Subcutaneous abdominal adipose tissue (tissue), 5 donors: ENCODE measurements at regions not wholly inside any gene's neighbourhood (a gene's known extent, or its start where the extent isn't known, plus 50 kb on each side); places are given as distances from the start of the nearest gene placed in this dataset.
"Not testable (repeated sequence)": the region's sequence is repeated elsewhere in the genome, so short reads cannot be mapped to it uniquely, and the experiment has no call there.

Experiments used
- H3K27ac ChIP-seq: one replicate; pipeline ENCODE4 v1.7.0; 2013; ENCODE audit warnings: low read depth, mild to moderate bottlenecking, inconsistent platforms, low read length, moderate library complexity
- H3K27me3 ChIP-seq, 5 donors: one replicate each; pipeline ENCODE4 v1.7.0; 2013; ENCODE audit warnings: low read length in 5 of 5, inconsistent platforms in 1 of 5; ENCODE audit not compliant: control insufficient read depth in 5 of 5, insufficient read depth in 4 of 5
- H3K36me3 ChIP-seq, 5 donors: one replicate each; pipeline ENCODE4 v1.7.0; 2013; ENCODE audit warnings: low read length in 5 of 5; ENCODE audit not compliant: control insufficient read depth in 5 of 5, insufficient read depth in 5 of 5
- H3K4me1 ChIP-seq, 5 donors: one replicate each; pipeline ENCODE4 v1.7.0; 2013; ENCODE audit warnings: low read length in 5 of 5, mild to moderate bottlenecking in 3 of 5, moderate library complexity in 1 of 5; ENCODE audit not compliant: control insufficient read depth in 5 of 5, insufficient read depth in 5 of 5
- H3K4me3 ChIP-seq, 5 donors: one replicate each; pipeline ENCODE4 v1.7.0; 2013; ENCODE audit warnings: low read length in 5 of 5, low read depth in 1 of 5
- H3K9ac ChIP-seq, 5 donors: one replicate each; pipeline ENCODE4 v1.7.0; 2013; ENCODE audit warnings: low read length in 5 of 5, mild to moderate bottlenecking in 4 of 5, moderate library complexity in 3 of 5
- H3K9me3 ChIP-seq, 5 donors: one replicate each; pipeline ENCODE4 v1.7.0; 2013; ENCODE audit warnings: low read length in 5 of 5; ENCODE audit not compliant: control insufficient read depth in 5 of 5
- donor health status: healthy.
- donor health status: healthy.
- donor health status: healthy.
- donor health status: healthy.
- donor health status: healthy.

DNA sequence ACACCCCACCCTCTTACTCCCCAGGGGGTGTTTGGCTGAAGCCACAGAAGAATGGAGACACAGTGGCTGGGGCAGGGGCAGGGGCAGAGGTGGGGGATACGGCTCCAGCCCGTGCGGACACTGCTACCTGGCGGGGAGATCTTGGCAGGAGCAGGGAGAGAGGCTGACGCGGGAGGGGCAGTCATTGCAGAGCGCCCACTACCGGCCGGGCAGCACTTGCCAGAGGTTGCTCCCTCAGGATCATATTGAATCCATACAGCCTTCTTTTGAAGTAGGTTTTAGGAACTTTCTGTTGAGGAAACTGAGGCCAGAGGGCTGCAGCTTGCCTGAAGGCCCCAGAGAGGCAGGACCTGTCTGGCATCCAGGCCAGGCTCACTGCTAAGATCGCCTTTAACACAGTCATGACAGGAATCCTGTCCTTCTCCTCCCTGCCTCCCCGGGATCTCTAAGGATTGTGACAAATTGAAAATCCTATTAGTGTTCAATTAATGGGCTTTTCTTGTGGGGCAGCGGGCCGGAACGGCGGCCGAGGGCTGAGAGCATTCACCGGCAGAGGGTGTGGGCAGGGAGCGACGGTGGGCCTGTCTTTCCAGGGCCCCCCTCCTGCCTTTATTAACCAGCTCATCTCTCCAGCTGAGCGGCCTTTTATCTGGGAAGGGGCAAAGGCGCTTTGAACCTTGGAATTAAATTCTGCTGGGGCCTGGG lies 65.5 kb upstream of the WNT4 start:
- no peaks in the 10 kb centered on the region for H3K4me1 ChIP-seq
- H3K27ac ChIP-seq: no peak overlapping the region
- H3K4me3 ChIP-seq: no peak overlapping the region
- no peaks in the 10 kb centered on the region for H3K36me3 ChIP-seq
- H3K27me3 ChIP-seq: peaks cover 48 to 72% (median 50%) of the 10 kb centered on the region in 5 donors
- H3K9me3 ChIP-seq: no peaks in the 10 kb centered on the region
- H3K9ac ChIP-seq: no peak overlapping the region

DNA sequence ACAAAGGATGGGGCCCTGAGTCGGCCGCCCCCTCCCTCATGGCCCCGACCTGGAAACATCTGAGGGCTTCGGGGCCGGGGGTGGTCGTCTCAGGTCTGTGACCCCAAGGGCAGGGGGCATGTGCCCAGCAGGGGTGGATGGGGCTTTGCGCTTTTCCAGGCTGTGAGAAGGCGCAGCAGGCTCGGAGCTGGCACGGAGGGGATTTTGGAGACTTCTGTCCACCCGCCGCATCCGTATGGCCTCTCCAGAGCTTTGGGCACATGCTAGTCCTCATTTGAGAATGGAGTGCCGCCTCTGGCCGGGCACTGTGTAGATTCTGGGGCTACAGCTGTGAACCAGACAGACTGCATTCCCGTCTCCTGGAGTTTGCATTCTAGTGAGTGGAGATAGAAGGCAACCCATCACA lies 66.1 kb upstream of the WNT4 start:
- Histone ChIP-seq H3K9me3 (no peaks in the 10 kb centered on the region), H3K27me3 (peaks cover 48 to 72% (median 50%) of the 10 kb centered on the region in 5 donors), H3K9ac (no peak overlapping the region), H3K27ac (no peak overlapping the region), H3K4me3 (no peak overlapping the region), H3K4me1 (no peaks in the 10 kb centered on the region), H3K36me3 (no peaks in the 10 kb centered on the region)

DNA sequence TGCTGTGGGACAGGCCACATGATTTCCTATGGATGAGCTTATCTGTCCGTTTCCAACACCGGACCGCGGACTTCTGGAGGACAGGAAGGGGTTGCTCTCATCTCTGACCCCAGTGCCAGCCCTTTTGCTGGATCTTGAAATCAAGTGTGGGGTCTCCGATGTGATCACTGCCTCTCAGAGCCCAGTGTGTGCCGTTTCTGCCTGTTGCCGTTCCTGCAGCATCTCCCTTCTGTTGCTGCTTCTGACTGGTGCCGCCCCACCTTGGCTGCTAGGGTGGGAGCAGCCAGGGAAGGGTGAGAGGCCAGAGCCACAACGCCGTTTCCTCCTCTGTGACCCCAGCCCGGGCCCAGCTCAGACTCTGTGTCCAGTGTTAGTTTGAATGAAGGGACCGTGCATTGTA lies 67.3 kb upstream of the WNT4 start:
- no peak overlapping the region for H3K9ac ChIP-seq
- no peaks in the 10 kb centered on the region for H3K9me3 ChIP-seq
- no peaks in the 10 kb centered on the region for H3K4me1 ChIP-seq
- peaks cover 48 to 65% (median 50%) of the 10 kb centered on the region in 5 donors for H3K27me3 ChIP-seq
- no peak overlapping the region for H3K4me3 ChIP-seq
- H3K36me3 ChIP-seq: no peaks in the 10 kb centered on the region
- no peak overlapping the region for H3K27ac ChIP-seq

DNA sequence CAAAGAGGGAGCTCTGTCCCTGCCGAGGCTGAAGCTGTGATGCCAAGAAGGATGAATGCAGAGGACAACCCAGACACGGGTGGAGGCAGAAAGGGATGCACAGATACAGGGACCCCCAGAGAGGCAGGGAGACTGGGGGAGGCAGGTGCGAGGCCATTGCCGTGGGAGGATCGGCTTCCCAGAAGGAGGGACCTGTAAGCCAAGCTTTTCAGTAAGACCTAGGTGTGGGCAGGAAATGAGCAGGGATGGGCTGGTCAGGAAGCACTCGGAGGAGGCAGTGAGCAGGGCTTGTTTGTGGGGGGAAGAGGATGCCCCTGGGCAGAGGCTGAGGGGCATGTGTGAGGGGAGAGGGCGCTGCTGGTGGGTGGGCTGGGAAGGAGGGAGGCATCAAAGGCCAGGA lies 67.7 kb upstream of the WNT4 start:
- Histone ChIP-seq H3K27me3 (peaks cover 48 to 63% (median 50%) of the 10 kb centered on the region in 5 donors), H3K9ac (no peak overlapping the region)

DNA sequence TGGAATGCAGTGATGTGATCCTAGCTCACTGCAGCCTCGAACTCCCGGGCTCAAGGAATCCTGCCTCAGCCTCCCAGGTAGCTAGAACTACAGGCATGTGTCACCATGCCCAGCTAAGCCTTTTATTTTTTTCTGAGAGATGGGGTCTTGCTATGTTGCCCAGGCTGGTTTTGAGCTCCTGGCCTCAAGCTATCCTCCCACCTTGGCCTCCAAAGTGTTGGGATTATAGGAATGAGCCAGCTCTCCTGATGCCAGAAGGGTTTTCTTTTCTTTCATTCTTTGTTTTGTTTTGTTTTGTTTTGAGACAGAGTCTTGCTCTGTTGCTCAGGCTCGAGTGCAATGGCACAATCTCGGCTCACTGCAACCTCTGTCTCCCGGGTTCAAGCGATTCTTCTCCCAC lies 68.6 kb upstream of the WNT4 start:
- H3K4me1 ChIP-seq, H3K36me3 ChIP-seq, H3K9ac ChIP-seq, H3K9me3 ChIP-seq, H3K4me3 ChIP-seq, H3K27ac ChIP-seq: not testable (repeated sequence)
- peaks cover 49 to 65% (median 56%) of the 10 kb centered on the region in 5 donors for H3K27me3 ChIP-seq

More for the DNA sequence above, 67.7 kb upstream of the WNT4 start:
- Histone ChIP-seq H3K27ac (no peak overlapping the region), H3K4me3 (no peak overlapping the region), H3K9me3 (no peaks in the 10 kb centered on the region), H3K36me3 (no peaks in the 10 kb centered on the region), H3K4me1 (no peaks in the 10 kb centered on the region)

DNA sequence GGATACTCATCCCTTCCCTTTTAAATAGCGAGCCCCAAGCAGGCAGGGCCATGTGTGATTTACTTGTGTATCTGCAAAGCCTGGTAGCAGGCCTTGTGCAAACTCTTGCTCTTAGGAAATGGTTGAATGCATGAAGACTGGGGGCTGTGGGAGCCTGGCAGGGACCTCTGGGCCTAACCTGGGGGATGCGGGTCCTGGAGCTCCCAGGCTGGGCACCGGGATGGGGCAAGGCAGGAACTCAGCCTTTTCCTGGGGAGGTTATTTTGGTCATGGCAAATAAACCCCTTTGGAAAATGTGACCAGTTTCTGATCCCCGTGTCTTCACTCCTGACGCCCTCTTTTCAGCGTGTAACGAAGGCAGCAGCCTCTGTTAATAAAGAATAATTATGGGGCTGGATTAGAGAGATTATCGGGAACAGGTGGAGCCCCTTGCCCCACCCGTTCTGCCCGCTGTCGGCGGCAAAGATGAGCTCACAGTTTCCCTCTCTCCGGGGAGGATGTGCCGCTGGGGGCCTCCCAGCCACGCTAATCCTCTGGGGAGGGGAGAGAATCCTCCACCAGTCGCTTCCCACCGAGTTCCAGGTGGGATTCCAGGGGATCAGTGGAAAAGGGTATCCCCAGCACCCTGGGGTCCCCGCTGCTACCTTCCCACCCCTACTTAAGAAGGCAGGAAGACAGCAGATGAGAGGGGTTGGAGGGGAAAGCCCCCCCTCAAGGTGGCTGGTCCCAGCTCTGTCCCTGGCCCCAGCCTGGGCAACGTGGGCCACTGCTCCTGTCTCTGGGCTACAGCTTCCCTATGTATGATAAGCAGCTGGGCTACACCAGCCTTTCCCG lies 69.7 kb upstream of the WNT4 start:
- Histone ChIP-seq H3K4me1 (no peaks in the 10 kb centered on the region), H3K27me3 (peaks cover 46 to 62% (median 55%) of the 10 kb centered on the region in 5 donors), H3K27ac (no peak overlapping the region), H3K4me3 (no peak overlapping the region), H3K36me3 (no peaks in the 10 kb centered on the region), H3K9me3 (no peaks in the 10 kb centered on the region), H3K9ac (no peak overlapping the region)

DNA sequence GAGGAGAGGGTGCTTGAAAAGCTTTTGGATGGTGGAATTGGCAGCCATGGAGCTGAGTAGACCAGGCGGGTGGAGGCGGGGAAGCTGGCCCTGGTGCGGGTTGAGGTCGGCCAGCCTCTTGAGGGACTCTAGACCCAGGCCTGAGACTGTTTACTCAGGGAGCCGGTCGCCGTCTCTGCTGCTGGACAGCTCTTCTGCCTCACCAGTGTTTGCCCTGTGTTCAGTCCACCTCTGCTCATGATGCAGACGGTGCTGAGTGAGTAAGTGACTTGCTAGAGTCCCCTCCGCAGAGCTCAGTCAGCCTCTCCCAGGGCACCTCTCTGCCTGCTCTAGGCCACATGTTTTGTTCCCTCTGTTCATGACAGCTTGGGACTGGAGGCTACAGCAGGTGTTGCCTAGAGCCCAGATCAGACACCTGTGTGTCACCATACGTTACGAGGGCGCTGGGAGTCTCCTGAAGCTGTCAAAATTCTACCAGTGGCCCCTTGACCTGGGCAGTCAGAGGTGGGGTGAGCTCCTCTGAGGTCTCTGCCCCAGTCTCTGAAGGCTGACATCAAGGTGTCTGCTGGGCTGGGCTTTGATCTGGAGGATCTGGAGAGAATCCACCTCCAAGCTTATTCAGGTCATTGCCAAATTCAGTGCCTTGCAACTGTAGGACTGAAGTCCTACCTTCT lies 73.5 kb upstream of the WNT4 start:
- Histone ChIP-seq H3K27me3 (peaks cover 20 to 32% (median 30%) of the 10 kb centered on the region in 5 donors), H3K9ac (no peak overlapping the region), H3K9me3 (peaks cover 0 to 3% (median under 1%) of the 10 kb centered on the region in 5 donors), H3K36me3 (no peaks in the 10 kb centered on the region), H3K4me1 (no peaks in the 10 kb centered on the region), H3K4me3 (no peak overlapping the region), H3K27ac (no peak overlapping the region)

DNA sequence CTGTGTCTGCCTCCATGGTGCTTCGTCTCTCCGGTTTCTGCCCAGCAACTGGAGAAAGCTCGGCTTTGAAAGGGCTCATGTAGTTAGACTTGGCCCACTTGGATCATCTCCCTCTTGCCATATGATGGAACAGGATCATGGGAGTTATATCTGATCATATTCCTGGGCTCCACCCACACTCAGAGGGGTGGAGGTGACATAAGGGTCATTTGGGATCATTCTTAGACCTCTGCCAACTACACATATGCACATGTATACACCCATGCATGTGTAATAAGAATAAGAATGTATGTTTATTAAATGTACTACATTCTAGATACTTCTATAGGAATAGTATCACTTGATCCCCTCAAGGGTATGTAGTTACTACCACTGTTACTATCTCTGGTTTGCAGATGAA lies 74.1 kb upstream of the WNT4 start:
- H3K9me3 ChIP-seq: peaks cover 0 to 7% (median 3%) of the 10 kb centered on the region in 5 donors
- no peak overlapping the region for H3K27ac ChIP-seq
- no peak overlapping the region for H3K4me3 ChIP-seq
- H3K36me3 ChIP-seq: no peaks in the 10 kb centered on the region
- H3K9ac ChIP-seq: no peak overlapping the region
- H3K27me3 ChIP-seq: peaks cover 18 to 36% (median 27%) of the 10 kb centered on the region in 5 donors
- H3K4me1 ChIP-seq: no peaks in the 10 kb centered on the region

DNA sequence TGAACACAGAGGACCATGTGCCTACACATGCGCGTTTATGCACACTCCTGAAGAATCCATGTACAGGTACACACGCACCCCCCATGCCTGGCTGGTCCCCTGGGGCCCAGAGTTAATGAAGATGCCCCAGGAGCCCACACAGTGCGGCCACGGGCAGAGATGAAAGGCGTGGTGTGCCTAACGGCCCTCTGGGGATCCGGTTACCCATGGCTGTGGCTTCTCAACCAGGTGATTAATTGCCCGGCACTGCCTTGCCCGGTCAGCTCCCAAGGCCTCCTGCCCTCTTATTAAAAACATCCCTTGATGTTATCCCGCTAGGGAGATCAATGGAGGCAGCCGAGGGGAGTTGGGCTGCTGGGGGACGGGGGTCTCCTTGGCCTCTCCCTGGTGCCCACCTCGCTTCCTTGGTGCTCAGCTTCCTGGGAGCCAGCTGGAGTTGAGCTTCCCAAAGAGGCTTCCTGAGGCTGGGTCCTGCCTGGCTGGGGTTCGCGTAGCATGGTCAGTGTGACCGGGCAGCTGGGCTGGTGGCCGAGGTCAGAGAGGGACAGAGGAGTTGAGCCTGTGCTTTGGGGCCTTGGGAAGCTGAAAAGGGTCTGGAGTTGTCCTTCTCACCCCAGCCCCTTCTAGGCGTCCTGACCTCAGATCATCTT lies 75.0 kb upstream of the WNT4 start:
- no peaks in the 10 kb centered on the region for H3K4me1 ChIP-seq
- no peak overlapping the region for H3K4me3 ChIP-seq
- peaks cover 14 to 32% (median 19%) of the 10 kb centered on the region in 5 donors for H3K27me3 ChIP-seq
- peaks cover 0 to 7% (median 3%) of the 10 kb centered on the region in 5 donors for H3K9me3 ChIP-seq
- H3K27ac ChIP-seq: no peak overlapping the region
- H3K9ac ChIP-seq: no peak overlapping the region
- H3K36me3 ChIP-seq: no peaks in the 10 kb centered on the region
